RWPE2 (cell line): ENCODE measurements at regions not wholly inside any gene's neighbourhood (a gene's known extent, or its start where the extent isn't known, plus 50 kb on each side); places are given as distances from the start of the nearest gene placed in this dataset.

Experiments used
- ATAC-seq: fragments of 200-7000 bp; cut with Tn5 transposase; 3 replicates; pipeline ENCODE4 v1.9.1; 2021; ENCODE audit warnings: low read depth
- DNase-seq: peaks from one replicate; pipeline ENCODE4 v3.0.0-alpha.2; 2020; ENCODE audit warnings: low spot score
- H3K27ac ChIP-seq: fragments of 450-650 bp; 2 replicates; pipeline ENCODE4 v1.5.1; 2017; ENCODE audit warnings: mild to moderate bottlenecking; ENCODE audit not compliant: poor library complexity, severe bottlenecking
- H3K27me3 ChIP-seq: fragments of 250-450 bp; sonication (Bioruptor Pico); 2 replicates; pipeline ENCODE4 v1.5.1; 2021; ENCODE audit warnings: mild to moderate bottlenecking, moderate library complexity; ENCODE audit not compliant: insufficient read depth, poor library complexity, severe bottlenecking
- H3K36me3 ChIP-seq: fragments of 250-450 bp; sonication (Bioruptor Pico); 2 replicates; pipeline ENCODE4 v1.5.1; 2020; ENCODE audit warnings: low read depth, mild to moderate bottlenecking, moderate library complexity
- H3K4me1 ChIP-seq: fragments of 250-450 bp; sonication (Bioruptor Pico); 2 replicates; pipeline ENCODE4 v1.5.1; 2021; ENCODE audit warnings: mild to moderate bottlenecking, moderate library complexity; ENCODE audit not compliant: insufficient read depth, poor library complexity, severe bottlenecking
- H3K4me3 ChIP-seq: fragments of 250-450 bp; sonication (Bioruptor Pico); 2 replicates; pipeline ENCODE4 v1.5.1; 2021; ENCODE audit warnings: mild to moderate bottlenecking, moderate library complexity; ENCODE audit not compliant: severe bottlenecking
- H3K9me3 ChIP-seq: fragments of 250-450 bp; sonication (Bioruptor Pico); 2 replicates; pipeline ENCODE4 v1.5.1; 2021; ENCODE audit warnings: mild to moderate bottlenecking, moderate library complexity; ENCODE audit not compliant: severe bottlenecking
- CTCF ChIP-seq: fragments of 450-650 bp; IDR thresholded peaks from one replicate; pipeline ENCODE4 v1.5.1; 2017; ENCODE audit warnings: mild to moderate bottlenecking, moderate library complexity; ENCODE audit not compliant: poor library complexity, severe bottlenecking

GRCh38 chr1:213531369-213532310 is 456.1 kb upstream of the PROX1 start:
- Histone ChIP-seq H3K36me3 (no peaks in the 10 kb centered on the region), H3K4me1 (no peaks in the 10 kb centered on the region), H3K27ac (no peak overlapping the region), H3K27me3 (no peaks in the 10 kb centered on the region), H3K4me3 (no peak overlapping the region), H3K9me3 (no peaks in the 10 kb centered on the region)
- ATAC-seq (no peak), DNase-seq (no peak)
- no peak for TF ChIP-seq CTCF

- Histone ChIP-seq H3K4me3 (no peak overlapping the region), H3K4me1 (no peaks in the 10 kb centered on the region), H3K27me3 (no peaks in the 10 kb centered on the region), H3K9me3 (no peaks in the 10 kb centered on the region), H3K36me3 (no peaks in the 10 kb centered on the region), H3K27ac (no peak overlapping the region)
- ATAC-seq (no peak), DNase-seq (no peak)
- no peak for TF ChIP-seq CTCF
Observed at GRCh38 chr1:213533125-213533524, 454.6 kb upstream of the PROX1 start.

GRCh38 chr1:213535679-213536078 is 452.1 kb upstream of the PROX1 start:
- DNase-seq: no peak

GRCh38 chr1:213538251-213538650 is 449.5 kb upstream of the PROX1 start:
- Histone ChIP-seq H3K27ac (no peak overlapping the region), H3K27me3 (no peaks in the 10 kb centered on the region), H3K4me3 (no peak overlapping the region), H3K4me1 (no peaks in the 10 kb centered on the region), H3K9me3 (no peaks in the 10 kb centered on the region), H3K36me3 (no peaks in the 10 kb centered on the region)
- DNase-seq (no peak), ATAC-seq (no peak)
- TF ChIP-seq CTCF: no peak

More at GRCh38 chr1:213535679-213536078, 452.1 kb upstream of the PROX1 start:
- no peaks in the 10 kb centered on the region for H3K36me3 ChIP-seq
- no peak for TF ChIP-seq CTCF
- no peaks in the 10 kb centered on the region for H3K27me3 ChIP-seq
- H3K4me3 ChIP-seq: no peak overlapping the region
- no peak overlapping the region for H3K27ac ChIP-seq
- no peaks in the 10 kb centered on the region for H3K4me1 ChIP-seq
- H3K9me3 ChIP-seq: no peaks in the 10 kb centered on the region
- no peak for ATAC-seq

GRCh38 chr1:213539464-213539863 is 448.3 kb upstream of the PROX1 start:
- Histone ChIP-seq H3K36me3 (no peaks in the 10 kb centered on the region), H3K9me3 (no peaks in the 10 kb centered on the region), H3K4me3 (no peak overlapping the region), H3K27ac (no peak overlapping the region), H3K27me3 (no peaks in the 10 kb centered on the region), H3K4me1 (no peaks in the 10 kb centered on the region)
- DNase-seq: no peak
- no peak for TF ChIP-seq CTCF
- ATAC-seq: no peak
